ENCODE measurements at regions not wholly inside any gene's neighbourhood (a gene's known extent, or its start where the extent isn't known, plus 50 kb on each side); places are given as distances from the start of the nearest gene placed in this dataset.

- TF ChIP-seq CTCF (IDR thresholded peaks at IDR 0.05; ENCODE audit: control extremely low read depth in 1 of 3, insufficient read depth in 1 of 3, low read depth in 1 of 3, low read length in 3 of 3) (no peak), KDM1A (IDR thresholded peaks at IDR 0.05; ENCODE audit: borderline replicate concordance, low read length) (no peak), CHD7 (IDR thresholded peaks at IDR 0.05; ENCODE audit: insufficient replicate concordance, low read length) (no peak), JUN (IDR thresholded peaks at IDR 0.05; ENCODE audit: low read depth, low read length) (no peak), POU5F1 (IDR thresholded peaks at IDR 0.05; ENCODE audit: low read depth, low read length) (no peak), SIRT6 (IDR thresholded peaks at IDR 0.05; ENCODE audit: low read length) (no peak), CTBP2 (IDR thresholded peaks at IDR 0.05; ENCODE audit: borderline replicate concordance, insufficient read depth, insufficient read length, low read length) (no peak), ATF3 (IDR thresholded peaks at IDR 0.05; ENCODE audit: insufficient read depth, low read depth, low read length) (no peak)
These were observed 92.5 kb upstream of the MB21D2 start (continued) for GRCh38 chr3:193010191-193010590.
